Sigmoid colon (tissue), 6 donors: ENCODE measurements at regions not wholly inside any gene's neighbourhood (a gene's known extent, or its start where the extent isn't known, plus 50 kb on each side); places are given as distances from the start of the nearest gene placed in this dataset.

Experiments used
- DNase-seq: peaks from one replicate; pipeline ENCODE4 v3.0.0-alpha.2; 2019
- H3K27ac ChIP-seq, 4 donors: fragments of 200-600 bp; sonication (generic); one replicate each; pipeline ENCODE4 v1.5.1; 2016 to 2019; ENCODE audit warnings: mild to moderate bottlenecking in 1 of 4
- H3K27me3 ChIP-seq, 3 donors: fragments of 200-600 bp; sonication (generic); one replicate each; pipeline ENCODE4 v1.5.1; 2019; ENCODE audit warnings: mild to moderate bottlenecking in 1 of 3
- H3K36me3 ChIP-seq, 4 donors: fragments of 200-600 bp; sonication (generic); one replicate each; pipeline ENCODE4 v1.5.1; 2016 to 2019
- H3K4me1 ChIP-seq, 4 donors: fragments of 200-600 bp; sonication (generic); one replicate each; pipeline ENCODE4 v1.5.1; 2017 to 2019
- H3K4me3 ChIP-seq, 4 donors: fragments of 200-600 bp; sonication (generic); one replicate each; pipeline ENCODE4 v1.5.1; 2017 to 2019; ENCODE audit warnings: mild to moderate bottlenecking in 2 of 4, moderate library complexity in 1 of 4
- H3K9me3 ChIP-seq, 4 donors: fragments of 200-600 bp in 3 of 4; sonication (generic) in 3 of 4; one replicate each; pipeline versions ENCODE4 v1.5.1 to v1.6.1; 2013 to 2019
- EP300 ChIP-seq, 4 donors: sonication (generic); formaldehyde crosslinking; IDR thresholded peaks; one replicate each; pipeline ENCODE4 v1.6.1; 2017; ENCODE audit warnings: antibody characterized with exemption in 4 of 4
- POLR2A ChIP-seq, 2 donors: fragments of 450-650 bp; IDR thresholded peaks; one replicate each; pipeline ENCODE4 v1.6.1; 2016; ENCODE audit warnings: antibody characterized with exemption in 2 of 2, mild to moderate bottlenecking in 2 of 2, moderate library complexity in 2 of 2
- POLR2AphosphoS5 ChIP-seq, 4 donors: sonication (generic); formaldehyde crosslinking; IDR thresholded peaks; one replicate each; pipeline ENCODE4 v1.6.1; 2017; ENCODE audit warnings: antibody characterized with exemption in 4 of 4
- WGBS, 2 donors: extraction: QIAGEN DNeasy Blood & Tissue Kit; methylation state at CpG; one replicate each; pipeline ENCODE4 v1.1.7; 2013; 5-methylcytosine and 5-hydroxymethylcytosine counted together
- intact Hi-C: fragments of 100-400 bp; cut with DNase I; formaldehyde crosslinking; loops from one replicate; pipeline ENCODE4 v1.15.1; 2023
- TF ChIP-seq, protein P1 (sequence below), 4 experiments: fragments of 450-650 bp in 3 of 4; fragments of 200-600 bp in 1 of 4; IDR thresholded peaks; one replicate each; pipeline ENCODE4 v1.5.1; 2016 to 2019; ENCODE audit warnings: antibody characterized with exemption in 4 of 4, mild to moderate bottlenecking in 3 of 4, moderate library complexity in 2 of 4
- donor health status: healthy with polysubstance abuse.
- donor health status: healthy.

GRCh38 chr16:87548046-87548445 is 54.3 kb upstream of the JPH3 start:
- DNase-seq, result no peak

GRCh38 chr16:87543436-87544191 is 50.8 kb upstream of the ZCCHC14 start:
- Histone ChIP-seq H3K27me3 (peaks cover 4 to 11% (median 6%) of the 10 kb centered on the region in 3 donors), H3K27ac (no peak overlapping the region), H3K4me1 (peaks cover 0 to 26% (median 13%) of the 10 kb centered on the region in 4 donors), H3K4me3 (no peak overlapping the region), H3K9me3 (peaks cover 0 to 7% (median 3%) of the 10 kb centered on the region in 4 donors), H3K36me3 (no peaks in the 10 kb centered on the region)
- no peak for DNase-seq
- 52 to 68% methylated on average over 28 of the region's 28 CpGs for WGBS, 2 donors
- no peak for TF ChIP-seq EP300 (IDR thresholded peaks at IDR 0.05)
- TF ChIP-seq POLR2AphosphoS5 (IDR thresholded peaks at IDR 0.05), result no peak
- no peak for TF ChIP-seq POLR2A (IDR thresholded peaks at IDR 0.05)
- TF ChIP-seq, protein P1, sequence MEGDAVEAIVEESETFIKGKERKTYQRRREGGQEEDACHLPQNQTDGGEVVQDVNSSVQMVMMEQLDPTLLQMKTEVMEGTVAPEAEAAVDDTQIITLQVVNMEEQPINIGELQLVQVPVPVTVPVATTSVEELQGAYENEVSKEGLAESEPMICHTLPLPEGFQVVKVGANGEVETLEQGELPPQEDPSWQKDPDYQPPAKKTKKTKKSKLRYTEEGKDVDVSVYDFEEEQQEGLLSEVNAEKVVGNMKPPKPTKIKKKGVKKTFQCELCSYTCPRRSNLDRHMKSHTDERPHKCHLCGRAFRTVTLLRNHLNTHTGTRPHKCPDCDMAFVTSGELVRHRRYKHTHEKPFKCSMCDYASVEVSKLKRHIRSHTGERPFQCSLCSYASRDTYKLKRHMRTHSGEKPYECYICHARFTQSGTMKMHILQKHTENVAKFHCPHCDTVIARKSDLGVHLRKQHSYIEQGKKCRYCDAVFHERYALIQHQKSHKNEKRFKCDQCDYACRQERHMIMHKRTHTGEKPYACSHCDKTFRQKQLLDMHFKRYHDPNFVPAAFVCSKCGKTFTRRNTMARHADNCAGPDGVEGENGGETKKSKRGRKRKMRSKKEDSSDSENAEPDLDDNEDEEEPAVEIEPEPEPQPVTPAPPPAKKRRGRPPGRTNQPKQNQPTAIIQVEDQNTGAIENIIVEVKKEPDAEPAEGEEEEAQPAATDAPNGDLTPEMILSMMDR (IDR thresholded peaks at IDR 0.05), result no peak
- intact Hi-C loops, result loop anchor here (10.0 kb wide), 1 partner anchor 129 kb away; no protein-coding TSS in a partner anchor

More at GRCh38 chr16:87548046-87548445, 54.3 kb upstream of the JPH3 start:
- H3K36me3 ChIP-seq, result no peaks in the 10 kb centered on the region
- no peak for TF ChIP-seq POLR2AphosphoS5 (IDR thresholded peaks at IDR 0.05)
- TF ChIP-seq EP300 (IDR thresholded peaks at IDR 0.05), result no peak
- no peak for TF ChIP-seq POLR2A (IDR thresholded peaks at IDR 0.05)
- TF ChIP-seq, protein P1 (IDR thresholded peaks at IDR 0.05), result no peak
- H3K4me3 ChIP-seq, result no peak overlapping the region
- H3K27ac ChIP-seq, result no peak overlapping the region
- H3K9me3 ChIP-seq, result peaks cover 0 to 7% (median 3%) of the 10 kb centered on the region in 4 donors
- peaks cover 0 to 7% (median 0%) of the 10 kb centered on the region in 3 donors for H3K27me3 ChIP-seq
- peaks cover 0 to 4% (median 0%) of the 10 kb centered on the region in 4 donors for H3K4me1 ChIP-seq
- WGBS, 2 donors, result 6 to 11% methylated on average over 3 of the region's 3 CpGs
- intact Hi-C loops, result loop anchor here (10.0 kb wide), 1 partner anchor 133 kb away; no protein-coding TSS in a partner anchor

DNA sequence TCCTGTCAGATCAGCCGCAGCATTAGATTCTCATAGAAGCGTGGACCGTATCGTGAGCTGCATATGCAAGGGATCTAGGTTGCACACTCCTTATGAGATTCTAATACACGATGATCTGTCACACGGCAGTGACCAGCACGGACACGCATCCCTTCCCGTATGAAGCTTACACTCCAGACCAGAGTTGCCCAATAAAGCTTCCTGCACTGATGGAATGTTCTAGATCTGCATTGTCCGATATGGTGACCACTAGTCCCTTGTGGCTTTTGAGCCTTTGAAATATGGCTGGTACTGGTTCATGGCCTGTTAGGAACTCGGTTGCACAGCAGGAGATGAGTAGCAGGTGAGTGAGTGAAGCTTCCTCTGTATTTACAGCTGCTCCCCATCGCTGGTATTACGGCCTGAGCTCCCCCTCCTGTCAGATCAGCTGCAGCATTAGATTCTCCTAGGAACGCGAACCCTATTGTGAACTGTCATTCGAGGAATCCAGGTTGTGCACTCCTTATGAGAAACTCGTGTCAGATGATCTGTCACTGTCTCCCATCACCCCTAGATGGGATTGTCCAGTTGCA is 49.8 kb upstream of the ZCCHC14 start:
- no peak overlapping the region for H3K4me3 ChIP-seq
- peaks cover 0 to 7% (median 3%) of the 10 kb centered on the region in 4 donors for H3K9me3 ChIP-seq
- peaks cover 0 to 26% (median 13%) of the 10 kb centered on the region in 4 donors for H3K4me1 ChIP-seq
- no peak overlapping the region for H3K27ac ChIP-seq
- peaks cover 4 to 6% (median 6%) of the 10 kb centered on the region in 3 donors for H3K27me3 ChIP-seq
- TF ChIP-seq, protein P1 (IDR thresholded peaks at IDR 0.05), result no peak
- TF ChIP-seq POLR2A (IDR thresholded peaks at IDR 0.05), result no peak
- no peak for TF ChIP-seq POLR2AphosphoS5 (IDR thresholded peaks at IDR 0.05)
- no peak for TF ChIP-seq EP300 (IDR thresholded peaks at IDR 0.05)
- DNase-seq, result no peak
- intact Hi-C loops, result loop anchor here (10.0 kb wide), 1 partner anchor 128 kb away; no protein-coding TSS in a partner anchor
- H3K36me3 ChIP-seq, result no peaks in the 10 kb centered on the region
- 65 to 87% methylated on average over 17 of the region's 17 CpGs for WGBS, 2 donors
